ENCODE measurements at regions not wholly inside any gene's neighbourhood (a gene's known extent, or its start where the extent isn't known, plus 50 kb on each side); places are given as distances from the start of the nearest gene placed in this dataset.

DNA sequence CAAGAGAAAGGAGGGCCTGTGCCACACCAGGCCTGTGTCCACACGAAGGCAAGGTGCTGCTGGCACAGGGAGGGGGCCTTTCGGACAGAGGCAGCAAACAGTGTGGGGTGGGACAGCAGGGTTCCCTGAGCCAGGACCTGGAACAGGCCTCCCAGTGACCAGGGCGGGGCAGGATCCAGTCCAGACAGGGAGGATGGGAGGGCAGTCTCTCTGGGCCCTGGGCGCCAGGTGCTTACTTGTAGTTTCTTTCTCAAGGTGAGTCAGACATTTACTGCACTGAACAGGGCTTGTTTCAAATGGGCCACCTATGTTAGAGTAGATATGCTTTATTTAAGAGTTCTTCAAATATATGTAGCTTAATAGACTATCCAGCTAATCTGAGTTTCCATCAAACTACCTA lies 52.8 kb upstream of the STUM start:
- H3K4me3 Mint-ChIP-seq (ENCODE audit: low read depth), result no peak overlapping the region
- H3K27me3 Mint-ChIP-seq, result peaks cover 12% of the 10 kb centered on the region
- peaks cover 1% of the 10 kb centered on the region for H3K4me1 Mint-ChIP-seq (ENCODE audit: low read depth)
- no peak overlapping the region for H3K27ac Mint-ChIP-seq
- TF ChIP-seq, protein P1, sequence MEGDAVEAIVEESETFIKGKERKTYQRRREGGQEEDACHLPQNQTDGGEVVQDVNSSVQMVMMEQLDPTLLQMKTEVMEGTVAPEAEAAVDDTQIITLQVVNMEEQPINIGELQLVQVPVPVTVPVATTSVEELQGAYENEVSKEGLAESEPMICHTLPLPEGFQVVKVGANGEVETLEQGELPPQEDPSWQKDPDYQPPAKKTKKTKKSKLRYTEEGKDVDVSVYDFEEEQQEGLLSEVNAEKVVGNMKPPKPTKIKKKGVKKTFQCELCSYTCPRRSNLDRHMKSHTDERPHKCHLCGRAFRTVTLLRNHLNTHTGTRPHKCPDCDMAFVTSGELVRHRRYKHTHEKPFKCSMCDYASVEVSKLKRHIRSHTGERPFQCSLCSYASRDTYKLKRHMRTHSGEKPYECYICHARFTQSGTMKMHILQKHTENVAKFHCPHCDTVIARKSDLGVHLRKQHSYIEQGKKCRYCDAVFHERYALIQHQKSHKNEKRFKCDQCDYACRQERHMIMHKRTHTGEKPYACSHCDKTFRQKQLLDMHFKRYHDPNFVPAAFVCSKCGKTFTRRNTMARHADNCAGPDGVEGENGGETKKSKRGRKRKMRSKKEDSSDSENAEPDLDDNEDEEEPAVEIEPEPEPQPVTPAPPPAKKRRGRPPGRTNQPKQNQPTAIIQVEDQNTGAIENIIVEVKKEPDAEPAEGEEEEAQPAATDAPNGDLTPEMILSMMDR (IDR thresholded peaks at IDR 0.05; ENCODE audit: unreplicated experiment), result no peak
- H3K9me3 Mint-ChIP-seq (ENCODE audit: low read depth), result no peaks in the 10 kb centered on the region
- DNase-seq (ENCODE audit: low spot score, unreplicated experiment), result no peak
- no peaks in the 10 kb centered on the region for H3K36me3 Mint-ChIP-seq (ENCODE audit: insufficient read depth)

DNA sequence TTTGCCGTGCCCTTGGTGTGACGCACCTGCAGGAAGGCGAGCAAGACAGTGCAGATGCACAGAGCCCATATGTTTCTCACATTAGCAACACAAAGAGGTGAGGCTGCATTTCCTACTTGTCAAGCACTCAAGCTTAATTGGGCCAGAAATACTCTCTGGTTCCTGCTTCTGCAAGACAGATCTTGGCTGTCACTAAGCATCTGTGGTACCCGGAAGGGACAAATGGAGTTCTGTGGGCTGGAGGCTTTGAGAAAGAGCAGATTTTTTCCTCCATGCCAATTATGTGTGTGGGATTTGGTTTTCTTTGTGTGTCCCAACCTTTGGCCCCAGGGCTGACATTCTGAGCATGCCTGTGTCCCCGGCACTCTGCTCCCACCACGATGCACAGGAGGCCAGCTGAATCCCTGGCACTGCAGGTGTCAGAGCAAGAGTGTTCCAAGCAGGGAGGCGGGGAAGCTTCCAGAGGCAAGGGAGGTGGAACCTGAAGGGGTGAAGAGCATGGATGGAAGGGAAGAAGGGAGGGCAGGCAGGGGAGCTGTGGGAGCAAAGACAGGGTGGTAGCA lies 52.0 kb upstream of the STUM start:
- TF ChIP-seq, protein P1 (IDR thresholded peaks at IDR 0.05; ENCODE audit: unreplicated experiment), result no peak
- Mint-ChIP-seq H3K27me3 (peaks cover 12% of the 10 kb centered on the region), H3K4me3 (ENCODE audit: low read depth) (no peak overlapping the region), H3K9me3 (ENCODE audit: low read depth) (no peaks in the 10 kb centered on the region), H3K27ac (no peak overlapping the region), H3K36me3 (ENCODE audit: insufficient read depth) (no peaks in the 10 kb centered on the region), H3K4me1 (ENCODE audit: low read depth) (peaks cover 1% of the 10 kb centered on the region)
- no peak for DNase-seq (ENCODE audit: low spot score, unreplicated experiment)

DNA sequence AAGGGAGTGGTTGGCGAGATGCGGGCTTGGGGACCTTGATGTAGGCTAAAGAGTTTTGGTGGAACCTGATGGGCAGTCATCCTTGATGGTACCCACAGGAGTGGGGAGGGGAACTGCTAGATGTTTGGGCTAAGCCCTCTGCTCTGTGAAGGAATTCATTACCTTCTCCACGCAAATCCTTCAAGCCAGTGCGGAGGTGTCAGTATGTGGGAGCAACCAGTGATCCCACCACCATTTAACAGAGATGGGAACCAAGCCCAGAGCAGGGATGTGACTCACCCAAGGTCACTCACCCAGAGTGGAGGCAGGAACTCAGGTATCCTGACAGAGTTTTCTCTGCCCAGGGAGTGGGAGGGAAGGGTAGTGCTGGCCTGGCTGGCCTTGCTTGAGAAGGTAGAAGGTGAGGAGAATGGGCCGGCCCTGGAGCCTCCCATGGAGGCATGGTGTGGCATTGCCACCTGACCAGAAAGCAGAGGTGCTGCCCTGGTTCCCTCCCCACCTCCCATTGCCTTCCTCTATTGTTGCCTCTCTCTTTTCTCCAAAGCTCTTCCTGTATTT lies 51.2 kb upstream of the STUM start:
- no peak for DNase-seq (ENCODE audit: low spot score, unreplicated experiment)
- no peak overlapping the region for H3K4me3 Mint-ChIP-seq (ENCODE audit: low read depth)
- peaks cover 12% of the 10 kb centered on the region for H3K27me3 Mint-ChIP-seq
- no peak overlapping the region for H3K27ac Mint-ChIP-seq
- peaks cover 1% of the 10 kb centered on the region for H3K4me1 Mint-ChIP-seq (ENCODE audit: low read depth)
- TF ChIP-seq, protein P1 (IDR thresholded peaks at IDR 0.05; ENCODE audit: unreplicated experiment), result no peak
- no peaks in the 10 kb centered on the region for H3K36me3 Mint-ChIP-seq (ENCODE audit: insufficient read depth)
- no peaks in the 10 kb centered on the region for H3K9me3 Mint-ChIP-seq (ENCODE audit: low read depth)

DNA sequence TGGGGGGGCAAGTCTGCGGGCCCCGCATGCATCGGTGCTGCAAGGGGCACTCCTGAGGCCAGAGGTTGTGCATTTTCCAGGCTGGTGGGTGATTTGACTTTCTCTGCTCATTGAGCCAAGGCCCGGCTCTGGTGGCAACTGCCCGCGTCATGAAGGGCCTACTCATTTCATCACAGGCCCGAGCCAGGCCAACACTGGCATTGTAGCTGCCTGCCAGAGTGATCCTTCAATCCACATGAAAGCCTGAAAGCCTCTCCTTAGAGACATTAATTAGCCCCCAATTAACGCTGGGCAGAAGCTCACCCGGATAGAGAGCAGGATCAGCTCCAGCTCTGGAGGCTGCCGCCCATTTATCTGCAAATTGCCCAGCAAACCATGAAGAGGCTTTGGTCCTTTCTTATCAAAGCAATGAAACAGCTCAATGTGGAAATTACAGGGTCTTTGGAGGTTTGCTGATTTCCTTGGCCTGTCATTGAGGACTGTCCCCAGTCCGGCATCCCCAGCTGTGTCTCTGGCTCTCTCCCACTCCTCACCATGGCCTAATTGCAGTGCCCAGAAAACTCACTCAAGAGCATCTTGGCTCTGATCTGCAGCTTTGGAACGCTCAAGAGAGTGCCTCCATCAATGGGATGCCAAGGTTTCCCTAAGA lies 50.4 kb upstream of the STUM start:
- TF ChIP-seq, protein P1 (IDR thresholded peaks at IDR 0.05; ENCODE audit: unreplicated experiment), result no peak
- H3K27ac Mint-ChIP-seq, result no peak overlapping the region
- DNase-seq (ENCODE audit: low spot score, unreplicated experiment), result no peak
- H3K4me1 Mint-ChIP-seq (ENCODE audit: low read depth), result peaks cover 1% of the 10 kb centered on the region
- peaks cover 12% of the 10 kb centered on the region for H3K27me3 Mint-ChIP-seq
- H3K36me3 Mint-ChIP-seq (ENCODE audit: insufficient read depth), result no peaks in the 10 kb centered on the region
- H3K9me3 Mint-ChIP-seq (ENCODE audit: low read depth), result no peaks in the 10 kb centered on the region
- no peak overlapping the region for H3K4me3 Mint-ChIP-seq (ENCODE audit: low read depth)

DNA sequence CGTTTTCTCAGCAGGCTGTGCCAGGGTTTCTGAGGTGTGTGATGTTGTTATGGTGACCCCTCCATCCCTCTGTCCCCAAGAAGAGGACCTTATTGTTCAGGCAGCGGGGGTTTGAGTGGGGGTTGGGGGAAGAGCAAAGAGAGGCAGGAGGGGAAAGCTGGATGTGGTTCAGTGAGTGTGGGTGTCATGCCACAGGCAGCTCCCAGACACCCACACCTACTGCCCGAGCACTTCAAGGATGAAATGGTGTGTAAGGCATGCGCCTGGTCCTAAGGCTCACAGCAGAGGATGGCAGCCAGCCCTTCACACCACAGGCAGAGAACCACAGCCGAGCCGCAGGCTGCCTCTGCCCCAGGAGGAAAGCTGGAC lies 49.9 kb upstream of the STUM start:
- peaks cover 14% of the 10 kb centered on the region for H3K27me3 Mint-ChIP-seq
- H3K9me3 Mint-ChIP-seq (ENCODE audit: low read depth), result no peaks in the 10 kb centered on the region
- H3K4me1 Mint-ChIP-seq (ENCODE audit: low read depth), result peaks cover 1% of the 10 kb centered on the region
- H3K4me3 Mint-ChIP-seq (ENCODE audit: low read depth), result no peak overlapping the region
- H3K27ac Mint-ChIP-seq, result no peak overlapping the region
- no peaks in the 10 kb centered on the region for H3K36me3 Mint-ChIP-seq (ENCODE audit: insufficient read depth)
- DNase-seq (ENCODE audit: low spot score, unreplicated experiment), result no peak
- TF ChIP-seq, protein P1 (IDR thresholded peaks at IDR 0.05; ENCODE audit: unreplicated experiment), result no peak
